ENCODE measurements at regions not wholly inside any gene's neighbourhood (a gene's known extent, or its start where the extent isn't known, plus 50 kb on each side); places are given as distances from the start of the nearest gene placed in this dataset.
"Not testable (repeated sequence)": the region's sequence is repeated elsewhere in the genome, so short reads cannot be mapped to it uniquely, and the experiment has no call there.

GRCh38 chr7:66539902-66540375 is 88.7 kb upstream of the KCTD7 start:
- DNase-seq, result no peak

- DNase-seq, result no peak
These were observed 86.6 kb upstream of the KCTD7 start for GRCh38 chr7:66542049-66542448.

- DNase-seq, result no peak
These were observed 86.0 kb upstream of the KCTD7 start for GRCh38 chr7:66542528-66543269.

GRCh38 chr7:66549466-66549865 is 79.2 kb upstream of the KCTD7 start:
- DNase-seq, result no peak

GRCh38 chr7:66553001-66553400 is 75.7 kb upstream of the KCTD7 start:
- no peak for DNase-seq

- DNase-seq, result not testable (repeated sequence)
These were observed 75.0 kb upstream of the KCTD7 start for GRCh38 chr7:66553675-66554074.

GRCh38 chr7:66554291-66554690 is 74.4 kb upstream of the KCTD7 start:
- not testable (repeated sequence) for DNase-seq

- DNase-seq, result not testable (repeated sequence)
These were observed 73.7 kb upstream of the KCTD7 start for GRCh38 chr7:66554842-66555430.

GRCh38 chr7:66556177-66556548 is 72.5 kb upstream of the KCTD7 start:
- no peak for DNase-seq

GRCh38 chr7:66556549-66557213 is 72.0 kb upstream of the KCTD7 start:
- DNase-seq, result no peak

- DNase-seq, result peak; percentile 77
These were observed 71.2 kb upstream of the KCTD7 start for GRCh38 chr7:66557214-66558200.

- no peak for DNase-seq
These were observed 70.5 kb upstream of the KCTD7 start for GRCh38 chr7:66558201-66558641.

GRCh38 chr7:66558660-66559465 is 69.8 kb upstream of the KCTD7 start:
- no peak for DNase-seq

- DNase-seq, result no peak
These were observed 64.6 kb upstream of the KCTD7 start for GRCh38 chr7:66564045-66564444.

- not testable (repeated sequence) for DNase-seq
These were observed 58.5 kb upstream of the KCTD7 start for GRCh38 chr7:66570179-66570578.

- DNase-seq, result no peak
These were observed 57.1 kb upstream of the KCTD7 start for GRCh38 chr7:66571568-66571967.

GRCh38 chr7:66573782-66574495 is 54.7 kb upstream of the KCTD7 start:
- not testable (repeated sequence) for DNase-seq

GRCh38 chr7:66574768-66575167 is 53.9 kb upstream of the KCTD7 start:
- DNase-seq, result not testable (repeated sequence)

- DNase-seq, result no peak
These were observed 53.3 kb upstream of the KCTD7 start for GRCh38 chr7:66575398-66575797.

GRCh38 chr7:66576646-66577045 is 52.0 kb upstream of the KCTD7 start:
- DNase-seq, result no peak

All from tongue (tissue), 1 donor.